GM12875 (cell line): ENCODE measurements at regions not wholly inside any gene's neighbourhood (a gene's known extent, or its start where the extent isn't known, plus 50 kb on each side); places are given as distances from the start of the nearest gene placed in this dataset.

Experiments
- H3K4me3 ChIP-seq: one replicate; pipeline ENCODE4 v1.5.1; 2011; ENCODE audit warnings: low read depth, low read length, control low read depth
- CTCF ChIP-seq: IDR thresholded peaks from 2 replicates; pipeline ENCODE4 v1.5.1; 2011; ENCODE audit warnings: low read depth, mild to moderate bottlenecking, control low read depth, inconsistent platforms, low read length, moderate library complexity, borderline replicate concordance; ENCODE audit not compliant: insufficient read depth

- TF ChIP-seq CTCF = no peak
- no peak overlapping the region for H3K4me3 ChIP-seq
These were observed 1237.3 kb downstream of the ROBO2 start for GRCh38 chr3:78277220-78277619.

GRCh38 chr3:78277801-78278200, 1237.9 kb downstream of the ROBO2 start:
- no peak overlapping the region for H3K4me3 ChIP-seq
- TF ChIP-seq CTCF = no peak

DNA sequence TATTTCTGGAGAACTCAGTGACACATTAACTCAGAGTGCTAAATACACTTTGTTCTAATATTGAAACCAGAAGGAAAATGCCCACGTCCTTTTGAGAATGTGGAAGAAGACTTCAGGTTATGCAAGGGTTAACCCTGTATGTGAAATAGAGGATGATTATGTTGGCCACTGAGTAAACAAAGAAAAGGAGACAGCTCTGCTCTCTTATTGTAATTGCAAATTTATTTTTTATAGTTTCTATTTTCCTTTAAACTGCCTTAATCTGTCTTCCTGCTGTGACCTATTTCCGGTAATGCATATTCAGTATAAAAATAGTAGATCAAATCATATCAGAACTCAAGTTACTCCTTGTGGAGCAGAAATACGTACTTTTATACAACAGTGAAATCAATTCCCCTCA, 1239.2 kb downstream of the ROBO2 start:
- no peak overlapping the region for H3K4me3 ChIP-seq
- TF ChIP-seq CTCF = no peak

DNA sequence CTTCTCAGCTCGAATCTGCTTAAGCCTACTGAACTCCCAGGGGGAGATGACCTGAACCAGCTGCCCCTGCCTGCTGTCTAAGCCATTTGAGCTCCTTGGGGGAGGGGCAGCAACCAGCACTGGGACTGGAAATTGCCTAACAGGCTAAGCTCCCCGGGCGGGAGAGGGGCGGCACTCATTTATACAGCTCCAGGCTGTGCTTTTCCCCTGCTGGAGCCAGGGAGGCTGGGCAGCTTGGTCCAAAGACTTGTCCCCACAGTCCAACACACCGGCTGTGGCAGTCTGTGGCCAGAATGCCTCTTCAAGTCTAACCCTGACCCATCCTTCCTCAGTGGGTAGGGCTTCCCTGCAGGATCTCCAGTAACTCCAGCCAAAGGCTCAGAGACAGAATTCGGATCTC, 1241.5 kb downstream of the ROBO2 start:
- TF ChIP-seq CTCF = no peak

DNA sequence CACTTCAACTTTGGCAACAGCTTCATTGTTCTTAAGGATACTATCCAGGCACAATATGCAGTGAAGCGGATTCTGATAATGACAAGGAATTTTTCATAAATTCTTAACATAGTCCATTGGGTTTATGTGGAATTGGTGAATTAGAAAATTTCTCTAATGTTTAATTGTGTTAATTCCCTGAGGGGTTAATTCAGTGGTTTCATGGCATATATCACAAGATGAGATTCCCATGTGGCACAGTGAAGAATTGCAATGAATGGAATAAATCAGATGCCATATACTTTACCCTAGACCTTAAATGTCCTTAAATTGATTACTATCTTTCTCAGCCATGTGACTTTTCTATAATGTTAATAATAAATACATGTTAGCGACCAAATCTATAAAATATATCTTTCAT, 1244.1 kb downstream of the ROBO2 start:
- H3K4me3 ChIP-seq = no peak overlapping the region
- TF ChIP-seq CTCF = no peak

More for the DNA sequence above, 1241.5 kb downstream of the ROBO2 start:
- H3K4me3 ChIP-seq = no peak overlapping the region

DNA sequence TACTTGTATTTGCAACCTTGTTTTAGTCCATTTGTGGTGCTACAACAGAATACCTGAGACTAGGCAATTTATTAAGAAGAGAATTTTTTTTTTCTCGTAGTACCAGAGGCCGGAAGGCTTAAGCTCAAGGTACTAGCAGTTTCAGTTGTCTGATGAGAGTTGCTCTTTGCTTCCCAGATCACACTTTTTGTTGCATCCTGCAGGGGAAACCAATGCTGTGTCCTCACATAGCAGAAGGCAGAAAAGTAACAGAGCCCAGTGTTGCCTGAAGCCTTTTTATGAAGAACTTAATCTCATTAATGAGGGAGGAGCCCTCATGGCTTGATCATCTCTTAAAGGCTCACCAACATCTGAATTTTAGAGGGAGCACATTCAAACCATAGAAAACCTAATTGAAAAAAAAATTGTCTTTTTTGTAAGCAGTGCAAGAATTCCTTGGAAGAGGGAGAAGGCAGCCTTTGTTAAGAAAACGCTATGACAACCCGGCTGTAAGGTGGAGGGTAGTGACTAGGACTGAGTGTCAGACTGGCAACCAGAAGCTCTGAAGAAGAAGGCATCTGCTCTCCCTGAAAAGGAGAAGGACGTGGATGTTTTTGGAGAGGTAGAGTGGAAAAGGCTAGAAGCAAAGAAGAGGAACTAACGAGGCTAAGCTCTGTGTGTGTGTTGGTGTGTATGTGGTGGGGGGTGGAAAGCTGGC, 1245.3 kb downstream of the ROBO2 start:
- no peak overlapping the region for H3K4me3 ChIP-seq
- TF ChIP-seq CTCF = no peak

GRCh38 chr3:78287085-78287484, 1247.2 kb downstream of the ROBO2 start:
- H3K4me3 ChIP-seq = no peak overlapping the region
- TF ChIP-seq CTCF = no peak
